ENCODE measurements at regions not wholly inside any gene's neighbourhood (a gene's known extent, or its start where the extent isn't known, plus 50 kb on each side); places are given as distances from the start of the nearest gene placed in this dataset.

GRCh38 chr22:47602732-47603131 lies 840.3 kb downstream of the TBC1D22A start:
- no peak for TF ChIP-seq CTCF (IDR thresholded peaks at IDR 0.05)
- TF ChIP-seq EZH2 (IDR thresholded peaks at IDR 0.05; ENCODE audit: borderline replicate concordance, insufficient read depth, low read depth, low read length, poor library complexity, severe bottlenecking): no peak
